OCI-LY7 (cell line): ENCODE measurements at regions not wholly inside any gene's neighbourhood (a gene's known extent, or its start where the extent isn't known, plus 50 kb on each side); places are given as distances from the start of the nearest gene placed in this dataset.

ENCODE experiments used
- BruUV-seq: library from RNA; stranded (reverse); fragments of 400-500 nt; replicated peaks from 2 replicates; lab custom pipeline; 2021; lab: Mats Ljungman, UMichigan
- CTCF ChIA-PET: fragments of 300-600 bp; sonication (Branson Sonifier 250); formaldehyde crosslinking; loops from one replicate; lab custom pipeline; 2022; ENCODE audit warnings: antibody characterized with exemption; ENCODE audit not compliant: unreplicated experiment; lab: Charles Lee
- POLR2A ChIA-PET: fragments of 300-600 bp; sonication (Branson Sonifier 250); formaldehyde crosslinking; loops from one replicate; lab custom pipeline; 2022; ENCODE audit warnings: antibody characterized with exemption; lab: Charles Lee
- DNase-seq: peaks from one replicate; pipeline ENCODE4 v3.0.0-alpha.2; 2015; ENCODE audit warnings: low spot score
- H2AFZ ChIP-seq: fragments of 200-600 bp; sonication (generic), shearing (Covaris generic); 2 replicates; pipeline ENCODE4 v1.6.1; 2014; ENCODE audit warnings: mild to moderate bottlenecking, antibody characterized with exemption, low read length, moderate library complexity
- H3K27ac ChIP-seq: fragments of 200-600 bp; sonication (generic); 2 replicates; pipeline ENCODE4 v1.5.1; 2014; ENCODE audit warnings: mixed run types, low read depth, mild to moderate bottlenecking, moderate library complexity, low read length, inconsistent platforms; ENCODE audit not compliant: poor library complexity, severe bottlenecking
- H3K36me3 ChIP-seq: fragments of 200-600 bp; sonication (generic); 2 replicates; pipeline ENCODE4 v1.6.1; 2014; ENCODE audit warnings: mild to moderate bottlenecking, antibody characterized with exemption, low read length, moderate library complexity, mixed read lengths; ENCODE audit not compliant: insufficient read depth
- H3K4me1 ChIP-seq: fragments of 200-600 bp; sonication (generic); 2 replicates; pipeline ENCODE4 v1.5.1; 2014; ENCODE audit warnings: mild to moderate bottlenecking, low read length; ENCODE audit not compliant: insufficient read depth, poor library complexity, severe bottlenecking
- H3K4me2 ChIP-seq: fragments of 200-600 bp; sonication (generic); 2 replicates; pipeline ENCODE4 v1.6.1; 2014; ENCODE audit warnings: mild to moderate bottlenecking, low read length
- H3K4me3 ChIP-seq: fragments of 200-600 bp; sonication (generic); 2 replicates; pipeline ENCODE4 v1.5.1; 2014; ENCODE audit warnings: mild to moderate bottlenecking, low read depth, low read length; ENCODE audit not compliant: poor library complexity, severe bottlenecking
- H3K79me2 ChIP-seq: fragments of 200-600 bp; sonication (generic); 2 replicates; pipeline ENCODE4 v1.6.1; 2016; ENCODE audit warnings: low read depth, mild to moderate bottlenecking, low read length, moderate library complexity, mixed read lengths; ENCODE audit not compliant: insufficient read depth
- H3K9me2 ChIP-seq: fragments of 200-600 bp; sonication (generic); 2 replicates; pipeline ENCODE4 v1.6.1; 2016; ENCODE audit warnings: mild to moderate bottlenecking, low read length, mixed read lengths; ENCODE audit not compliant: insufficient read depth
- H3K9me3 ChIP-seq: fragments of 200-600 bp; sonication (generic); 2 replicates; pipeline ENCODE4 v1.6.1; 2014; ENCODE audit warnings: mild to moderate bottlenecking, mixed run types, low read length, mixed read lengths
- H4K20me1 ChIP-seq: fragments of 200-600 bp; sonication (generic); 2 replicates; pipeline ENCODE4 v1.6.1; 2014; ENCODE audit warnings: mild to moderate bottlenecking, antibody characterized with exemption, low read length, moderate library complexity, mixed read lengths; ENCODE audit not compliant: insufficient read depth
- EZH2phosphoT487 ChIP-seq: fragments of 200-600 bp; sonication (generic); IDR thresholded peaks from 2 replicates; pipeline ENCODE4 v1.6.1; 2018; ENCODE audit warnings: low read depth, borderline replicate concordance, mild to moderate bottlenecking, mixed run types, antibody characterized with exemption, low read length, moderate library complexity, mixed read lengths
- intact Hi-C: fragments of 100-400 bp; cut with micrococcal nuclease; formaldehyde crosslinking; loops from one replicate; pipeline ENCODE4 v1.10.0; 2022; ENCODE audit not compliant: unreplicated experiment
- TF ChIP-seq, protein P1 (sequence below): fragments of 200-600 bp; sonication (generic); conservative IDR thresholded peaks from 2 replicates; pipeline ENCODE4 v1.5.1; 2014; ENCODE audit warnings: mild to moderate bottlenecking, antibody characterized with exemption, low read length, moderate library complexity, mixed read lengths

DNA sequence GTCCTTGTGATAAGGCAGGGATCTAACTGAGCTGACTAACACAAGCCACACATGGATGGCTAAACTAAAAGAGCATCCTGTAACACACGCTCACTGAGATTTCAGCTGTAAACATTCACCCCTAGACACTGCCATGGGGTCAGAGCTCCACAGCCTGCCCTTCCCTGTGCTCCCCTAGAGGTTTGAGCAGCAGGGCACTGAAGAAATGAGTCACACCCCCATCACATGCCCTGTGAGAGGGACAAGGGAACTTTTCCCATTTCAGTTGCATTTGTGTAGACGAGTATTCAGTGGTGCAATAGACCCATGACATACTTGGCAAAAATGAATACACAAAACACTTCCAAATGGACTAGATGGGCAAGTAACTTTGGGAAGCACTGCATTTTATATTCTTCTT, 402.4 kb upstream of the LRRTM1 start:
- Histone ChIP-seq H3K4me2 (no peak overlapping the region), H3K9me2 (no peaks in the 10 kb centered on the region), H3K4me3 (no peak overlapping the region), H2AFZ (no peak overlapping the region), H3K9me3 (no peaks in the 10 kb centered on the region), H3K27ac (no peak overlapping the region), H3K36me3 (no peaks in the 10 kb centered on the region), H3K79me2 (no peaks in the 10 kb centered on the region), H4K20me1 (no peaks in the 10 kb centered on the region), H3K4me1 (no peaks in the 10 kb centered on the region)
- ChIA-PET POLR2A (interaction anchor here (0.6 to 1.3 kb wide), 5 partner anchors 8 to 355 kb away, joined by 3 to 6 read pairs (median 4); no protein-coding TSS in a partner anchor), CTCF (no interaction called here)
- intact Hi-C loops, result no loop called here
- BruUV-seq, result no TSS peak
- no peak for DNase-seq
- no peak for TF ChIP-seq EZH2phosphoT487
- TF ChIP-seq, protein P1, sequence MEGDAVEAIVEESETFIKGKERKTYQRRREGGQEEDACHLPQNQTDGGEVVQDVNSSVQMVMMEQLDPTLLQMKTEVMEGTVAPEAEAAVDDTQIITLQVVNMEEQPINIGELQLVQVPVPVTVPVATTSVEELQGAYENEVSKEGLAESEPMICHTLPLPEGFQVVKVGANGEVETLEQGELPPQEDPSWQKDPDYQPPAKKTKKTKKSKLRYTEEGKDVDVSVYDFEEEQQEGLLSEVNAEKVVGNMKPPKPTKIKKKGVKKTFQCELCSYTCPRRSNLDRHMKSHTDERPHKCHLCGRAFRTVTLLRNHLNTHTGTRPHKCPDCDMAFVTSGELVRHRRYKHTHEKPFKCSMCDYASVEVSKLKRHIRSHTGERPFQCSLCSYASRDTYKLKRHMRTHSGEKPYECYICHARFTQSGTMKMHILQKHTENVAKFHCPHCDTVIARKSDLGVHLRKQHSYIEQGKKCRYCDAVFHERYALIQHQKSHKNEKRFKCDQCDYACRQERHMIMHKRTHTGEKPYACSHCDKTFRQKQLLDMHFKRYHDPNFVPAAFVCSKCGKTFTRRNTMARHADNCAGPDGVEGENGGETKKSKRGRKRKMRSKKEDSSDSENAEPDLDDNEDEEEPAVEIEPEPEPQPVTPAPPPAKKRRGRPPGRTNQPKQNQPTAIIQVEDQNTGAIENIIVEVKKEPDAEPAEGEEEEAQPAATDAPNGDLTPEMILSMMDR, result no peak

DNA sequence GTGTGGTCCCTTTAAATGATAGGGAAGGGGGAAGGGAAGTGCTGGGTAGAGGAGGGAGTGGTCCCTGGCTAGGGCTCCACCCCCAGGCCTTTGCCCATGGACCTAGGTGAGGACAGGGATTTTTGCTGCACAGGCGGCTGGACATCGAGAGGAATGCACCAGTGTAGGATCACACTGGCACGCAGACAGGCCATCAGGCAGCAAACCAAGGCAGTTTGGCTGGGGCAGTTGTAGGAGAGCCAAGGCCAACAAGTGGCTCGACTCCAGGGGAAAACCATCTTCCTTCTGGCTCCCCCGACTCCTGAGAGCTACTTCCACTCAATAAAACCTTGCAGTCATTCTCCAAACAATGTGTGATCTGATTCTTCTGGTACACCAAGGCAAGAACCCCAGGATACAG, 402.0 kb upstream of the LRRTM1 start:
- Histone ChIP-seq H3K4me2 (no peak overlapping the region), H3K9me3 (no peaks in the 10 kb centered on the region), H3K4me3 (no peak overlapping the region), H3K79me2 (no peaks in the 10 kb centered on the region), H3K9me2 (no peaks in the 10 kb centered on the region), H3K27ac (no peak overlapping the region), H3K36me3 (no peaks in the 10 kb centered on the region), H2AFZ (no peak overlapping the region), H4K20me1 (no peaks in the 10 kb centered on the region), H3K4me1 (no peaks in the 10 kb centered on the region)
- ChIA-PET POLR2A (interaction anchor here (0.6 to 1.1 kb wide), 2 partner anchors 8 to 355 kb away, joined by 3 read pairs; no protein-coding TSS in a partner anchor), CTCF (no interaction called here)
- BruUV-seq, result no TSS peak
- intact Hi-C loops, result no loop called here
- TF ChIP-seq, protein P1, result no peak
- no peak for TF ChIP-seq EZH2phosphoT487
- DNase-seq, result no peak

DNA sequence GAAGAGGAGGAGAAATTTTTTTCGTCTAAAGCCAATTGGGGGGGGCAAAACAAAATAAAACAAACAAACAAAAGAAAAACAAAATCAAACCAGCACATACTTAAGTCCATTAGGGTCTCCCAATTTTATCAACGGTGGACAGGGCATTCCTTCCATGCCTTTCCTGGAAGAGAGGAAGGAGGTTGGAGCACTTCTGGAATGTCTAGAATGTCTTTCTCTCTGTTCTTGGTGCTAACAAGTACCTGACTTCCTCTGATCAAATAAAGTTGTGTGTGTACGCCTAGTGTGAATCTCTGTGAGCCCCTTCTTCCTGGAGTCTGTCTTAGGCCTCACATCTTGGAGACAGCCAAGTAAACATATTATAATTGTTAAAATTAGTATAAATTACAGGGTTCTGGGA, 399.0 kb upstream of the LRRTM1 start:
- no peaks in the 10 kb centered on the region for H3K36me3 ChIP-seq
- no peak overlapping the region for H2AFZ ChIP-seq
- no peaks in the 10 kb centered on the region for H3K9me3 ChIP-seq
- H3K27ac ChIP-seq, result no peak overlapping the region
- TF ChIP-seq, protein P1, result no peak
- no peak for TF ChIP-seq EZH2phosphoT487
- BruUV-seq, result no TSS peak
- intact Hi-C loops, result no loop called here
- H3K4me3 ChIP-seq, result no peak overlapping the region
- no peaks in the 10 kb centered on the region for H3K79me2 ChIP-seq
- ChIA-PET CTCF (no interaction called here), POLR2A (interaction anchor here (1.3 kb wide), 1 partner anchor 11 kb away, joined by 3 read pairs; no protein-coding TSS in a partner anchor)
- DNase-seq, result no peak
- no peaks in the 10 kb centered on the region for H4K20me1 ChIP-seq
- H3K4me2 ChIP-seq, result no peak overlapping the region
- H3K9me2 ChIP-seq, result no peaks in the 10 kb centered on the region
- H3K4me1 ChIP-seq, result no peaks in the 10 kb centered on the region
